Astrocyte of the spinal cord (primary cell): ENCODE measurements at regions not wholly inside any gene's neighbourhood (a gene's known extent, or its start where the extent isn't known, plus 50 kb on each side); places are given as distances from the start of the nearest gene placed in this dataset.

ENCODE experiments used
- DNase-seq: peaks from one replicate; pipeline ENCODE4 v3.0.0; 2011; ENCODE audit warnings: low read depth, low spot score
- H3K4me3 ChIP-seq: 2 replicates; pipeline ENCODE4 v1.5.1; 2011; ENCODE audit warnings: low read depth, mild to moderate bottlenecking, low read length, moderate library complexity
- CTCF ChIP-seq: IDR thresholded peaks from 2 replicates; pipeline ENCODE4 v1.5.1; 2012; ENCODE audit warnings: low read depth, mild to moderate bottlenecking, low read length, inconsistent platforms
- in situ Hi-C: cut with HindIII; loops from 2 replicates; pipeline ENCODE4 v1.10.0; 2017; ENCODE audit warnings: low sequenced_read_pairs

- TF ChIP-seq CTCF, result no peak
- in situ Hi-C loops, result no loop called here
- H3K4me3 ChIP-seq, result no peak overlapping the region
- no peak for DNase-seq
Measured at GRCh38 chr5:53180538-53180937, 71.0 kb upstream of the MOCS2 start.

GRCh38 chr5:53180991-53181390 is 71.4 kb upstream of the MOCS2 start:
- TF ChIP-seq CTCF, result no peak
- H3K4me3 ChIP-seq, result no peak overlapping the region
- in situ Hi-C loops, result no loop called here
- no peak for DNase-seq

GRCh38 chr5:53183880-53184279 is 74.3 kb upstream of the MOCS2 start:
- no peak for DNase-seq
- H3K4me3 ChIP-seq, result no peak overlapping the region
- in situ Hi-C loops, result no loop called here
- no peak for TF ChIP-seq CTCF

- in situ Hi-C loops, result no loop called here
- DNase-seq, result no peak
- no peak overlapping the region for H3K4me3 ChIP-seq
- no peak for TF ChIP-seq CTCF
Measured at GRCh38 chr5:53191548-53192165, 82.1 kb upstream of the MOCS2 start.

GRCh38 chr5:53194086-53194485 is 84.5 kb upstream of the MOCS2 start:
- in situ Hi-C loops, result no loop called here
- no peak for TF ChIP-seq CTCF
- no peak for DNase-seq
- no peak overlapping the region for H3K4me3 ChIP-seq

GRCh38 chr5:53199882-53200281 is 90.3 kb upstream of the MOCS2 start:
- in situ Hi-C loops, result no loop called here
- H3K4me3 ChIP-seq, result no peak overlapping the region
- DNase-seq, result no peak
- no peak for TF ChIP-seq CTCF

GRCh38 chr5:53200306-53200705 is 90.7 kb upstream of the MOCS2 start:
- H3K4me3 ChIP-seq, result no peak overlapping the region
- TF ChIP-seq CTCF, result no peak
- no peak for DNase-seq
- in situ Hi-C loops, result no loop called here
